ENCODE measurements at regions not wholly inside any gene's neighbourhood (a gene's known extent, or its start where the extent isn't known, plus 50 kb on each side); places are given as distances from the start of the nearest gene placed in this dataset.

DNA sequence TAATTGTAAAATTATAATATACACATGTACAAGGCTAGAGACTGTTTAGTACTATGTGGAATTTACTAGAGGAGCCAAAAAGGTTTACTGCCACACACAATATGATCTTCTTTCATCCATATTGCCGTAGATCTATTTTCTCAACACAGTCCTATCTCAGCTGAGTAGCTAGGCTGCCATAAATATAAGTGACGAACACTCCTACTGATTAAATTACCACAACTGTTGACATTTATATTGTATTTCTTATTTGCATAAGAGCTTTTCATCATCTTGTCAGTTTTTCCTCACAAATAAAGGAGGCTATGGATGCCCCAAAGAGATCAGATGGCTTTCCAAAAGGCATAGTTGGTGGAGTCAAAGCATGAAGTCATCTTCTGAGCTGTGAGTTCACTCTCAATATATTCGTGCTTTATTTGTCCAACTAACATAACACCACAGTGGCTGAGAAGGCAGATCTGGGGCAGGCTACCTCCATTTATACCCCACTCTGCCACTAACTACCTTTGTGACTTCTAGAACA, 78.6 kb downstream of the CCDC59 start:
- TF ChIP-seq, protein P1, sequence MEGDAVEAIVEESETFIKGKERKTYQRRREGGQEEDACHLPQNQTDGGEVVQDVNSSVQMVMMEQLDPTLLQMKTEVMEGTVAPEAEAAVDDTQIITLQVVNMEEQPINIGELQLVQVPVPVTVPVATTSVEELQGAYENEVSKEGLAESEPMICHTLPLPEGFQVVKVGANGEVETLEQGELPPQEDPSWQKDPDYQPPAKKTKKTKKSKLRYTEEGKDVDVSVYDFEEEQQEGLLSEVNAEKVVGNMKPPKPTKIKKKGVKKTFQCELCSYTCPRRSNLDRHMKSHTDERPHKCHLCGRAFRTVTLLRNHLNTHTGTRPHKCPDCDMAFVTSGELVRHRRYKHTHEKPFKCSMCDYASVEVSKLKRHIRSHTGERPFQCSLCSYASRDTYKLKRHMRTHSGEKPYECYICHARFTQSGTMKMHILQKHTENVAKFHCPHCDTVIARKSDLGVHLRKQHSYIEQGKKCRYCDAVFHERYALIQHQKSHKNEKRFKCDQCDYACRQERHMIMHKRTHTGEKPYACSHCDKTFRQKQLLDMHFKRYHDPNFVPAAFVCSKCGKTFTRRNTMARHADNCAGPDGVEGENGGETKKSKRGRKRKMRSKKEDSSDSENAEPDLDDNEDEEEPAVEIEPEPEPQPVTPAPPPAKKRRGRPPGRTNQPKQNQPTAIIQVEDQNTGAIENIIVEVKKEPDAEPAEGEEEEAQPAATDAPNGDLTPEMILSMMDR (IDR thresholded peaks at IDR 0.05; ENCODE audit: insufficient read depth, low read depth, low read length): no peak
- TF ChIP-seq EZH2 (IDR thresholded peaks at IDR 0.05; ENCODE audit: insufficient read depth, low read length): no peak

Measured in astrocyte (in vitro differentiated cells and primary cell).